CD14-positive monocyte (primary cell): ENCODE measurements at regions not wholly inside any gene's neighbourhood (a gene's known extent, or its start where the extent isn't known, plus 50 kb on each side); places are given as distances from the start of the nearest gene placed in this dataset.

Source experiments
- DNase-seq, 3 donors: peaks; one replicate each; pipeline ENCODE4 v3.0.0-alpha.2; 2011 to 2022
- H2AFZ ChIP-seq: 2 replicates; pipeline ENCODE4 v1.6.0; 2012; ENCODE audit warnings: mild to moderate bottlenecking, low read depth, low read length, inconsistent platforms; ENCODE audit not compliant: insufficient read depth, poor library complexity, severe bottlenecking
- H3K27ac ChIP-seq, 2 donors: 1 replicate in 1 of 2; 2 replicates in 1 of 2; pipeline ENCODE4 v1.5.1; 2012 to 2013; ENCODE audit warnings: low read length in 2 of 2, control low read depth in 1 of 2, inconsistent platforms in 1 of 2, low read depth in 1 of 2, mild to moderate bottlenecking in 1 of 2
- H3K27me3 ChIP-seq, 2 donors: one replicate each; pipeline versions ENCODE4 v1.6.0 to v1.6.1; 2011 to 2013; ENCODE audit warnings: low read length in 2 of 2; ENCODE audit not compliant: control insufficient read depth in 2 of 2, insufficient read depth in 2 of 2
- H3K36me3 ChIP-seq, 2 donors: replicated peaks in 1 of 2; 1 replicate in 1 of 2; 2 replicates in 1 of 2; pipeline versions ENCODE4 v1.5.1 to v1.6.1; 2012 to 2013; ENCODE audit warnings: low read length in 2 of 2, control low read depth in 1 of 2, inconsistent platforms in 1 of 2, mild to moderate bottlenecking in 1 of 2; ENCODE audit not compliant: insufficient read depth in 2 of 2, control insufficient read depth in 1 of 2
- H3K4me1 ChIP-seq, 2 donors: 1 replicate in 1 of 2; 2 replicates in 1 of 2; pipeline versions ENCODE4 v1.5.1 to v1.6.1; 2012 to 2013; ENCODE audit warnings: low read length in 2 of 2, control low read depth in 1 of 2, inconsistent platforms in 1 of 2, mild to moderate bottlenecking in 1 of 2, moderate library complexity in 1 of 2; ENCODE audit not compliant: insufficient read depth in 2 of 2, control insufficient read depth in 1 of 2
- H3K4me2 ChIP-seq: replicated peaks from 2 replicates; pipeline ENCODE3; 2012; ENCODE audit warnings: low read length, moderate library complexity, mild to moderate bottlenecking; ENCODE audit not compliant: poor library complexity, severe bottlenecking; ENCODE audit errors: extremely low read depth
- H3K4me3 ChIP-seq, 3 experiments: fragments of 200-600 bp in 1 of 3; sonication (generic) in 1 of 3; replicated peaks in 1 of 3; 1 replicate in 2 of 3; 2 replicates in 1 of 3; pipeline ENCODE4 v1.5.1; 2011 to 2013; ENCODE audit warnings: low read length in 3 of 3, mild to moderate bottlenecking in 3 of 3, control low read depth in 2 of 3, low read depth in 2 of 3, inconsistent platforms in 1 of 3, moderate library complexity in 1 of 3
- H3K79me2 ChIP-seq: 2 replicates; pipeline ENCODE4 v1.6.0; 2012; ENCODE audit warnings: mild to moderate bottlenecking, control low read depth, inconsistent platforms, low read length, moderate library complexity; ENCODE audit not compliant: insufficient read depth
- H3K9ac ChIP-seq: 2 replicates; pipeline ENCODE4 v1.6.0; 2017; ENCODE audit warnings: low read length, mild to moderate bottlenecking; ENCODE audit not compliant: insufficient read depth, poor library complexity, severe bottlenecking
- H3K9me3 ChIP-seq, 2 donors: replicated peaks in 1 of 2; 1 replicate in 1 of 2; 2 replicates in 1 of 2; pipeline versions ENCODE4 v1.5.1 to v1.6.1; 2012 to 2013; ENCODE audit warnings: low read length in 2 of 2, control low read depth in 1 of 2; ENCODE audit not compliant: control insufficient read depth in 1 of 2, insufficient read depth in 1 of 2
- H4K20me1 ChIP-seq: 2 replicates; pipeline ENCODE4 v1.6.0; 2012; ENCODE audit warnings: mild to moderate bottlenecking, low read length, control low read depth, moderate library complexity; ENCODE audit not compliant: insufficient read depth
- H3K27ac Mint-ChIP-seq, 7 donors: one replicate each; pipeline ENCODE4 v1.8.0; 2020; ENCODE audit warnings: mild to moderate bottlenecking in 7 of 7, mixed read lengths in 7 of 7, moderate library complexity in 6 of 7, inconsistent platforms in 2 of 7
- H3K27me3 Mint-ChIP-seq, 3 donors: one replicate each; pipeline ENCODE4 v1.8.0; 2021 to 2022; ENCODE audit warnings: low read depth in 3 of 3, mild to moderate bottlenecking in 3 of 3, mixed read lengths in 3 of 3, moderate library complexity in 3 of 3, inconsistent platforms in 1 of 3
- H3K36me3 Mint-ChIP-seq, 2 donors: one replicate each; pipeline ENCODE4 v1.8.0; 2020; ENCODE audit warnings: mixed read lengths in 2 of 2, inconsistent platforms in 1 of 2, mild to moderate bottlenecking in 1 of 2
- H3K4me1 Mint-ChIP-seq: one replicate; pipeline ENCODE4 v1.8.0; 2020; ENCODE audit warnings: mild to moderate bottlenecking, mixed read lengths
- H3K4me3 Mint-ChIP-seq, 2 donors: one replicate each; pipeline ENCODE4 v1.8.0; 2020; ENCODE audit warnings: mild to moderate bottlenecking in 2 of 2, mixed read lengths in 2 of 2, moderate library complexity in 1 of 2
- H3K9me3 Mint-ChIP-seq, 7 donors: one replicate each; pipeline ENCODE4 v1.8.0; 2020 to 2022; ENCODE audit warnings: mixed read lengths in 7 of 7, mild to moderate bottlenecking in 6 of 7, moderate library complexity in 6 of 7, inconsistent platforms in 2 of 7
- WGBS: methylation state at CpG from one replicate; pipeline ENCODE4 v1.1.5; 2013; ENCODE audit warnings: missing lambda C conversion rate; ENCODE audit not compliant: insufficient coverage; 5-methylcytosine and 5-hydroxymethylcytosine counted together
- intact Hi-C, 2 donors: fragments of 100-400 bp; cut with micrococcal nuclease; formaldehyde crosslinking; loops; one replicate each; pipeline versions ENCODE4 v1.15.0 to v1.15.1; 2023
- TF ChIP-seq, protein P1 (sequence below): fragments of 200-600 bp; IDR thresholded peaks from one replicate; pipeline ENCODE4 v1.8.0; 2022; ENCODE audit warnings: antibody characterized with exemption, mild to moderate bottlenecking

DNA sequence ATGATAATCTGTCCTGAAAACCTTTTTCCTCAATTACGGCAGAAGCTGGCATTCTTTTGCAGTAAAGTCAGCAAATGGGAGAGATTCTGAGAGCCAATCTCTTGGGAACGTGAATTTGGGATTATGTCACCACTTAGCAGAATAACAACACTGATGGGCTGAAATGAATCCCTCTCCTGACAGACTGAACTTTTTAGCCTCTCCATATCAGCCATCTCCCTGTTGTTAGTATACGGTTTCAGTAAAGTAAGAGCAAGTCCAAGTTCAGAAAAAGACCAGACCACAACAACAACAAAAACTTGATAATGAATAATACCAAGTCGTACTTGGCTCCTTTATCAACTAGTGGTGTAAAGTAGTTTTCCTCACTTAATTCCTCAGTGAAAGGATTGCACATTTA lies 1048.8 kb downstream of the GATA3 start:
- H3K36me3 ChIP-seq: no peaks in the 10 kb centered on the region
- no peaks in the 10 kb centered on the region for H4K20me1 ChIP-seq
- intact Hi-C loops: no loop called here
- H3K36me3 Mint-ChIP-seq: no peaks in the 10 kb centered on the region
- no peaks in the 10 kb centered on the region for H3K9me3 Mint-ChIP-seq
- no peaks in the 10 kb centered on the region for H3K9me3 ChIP-seq
- no peaks in the 10 kb centered on the region for H3K4me1 Mint-ChIP-seq
- TF ChIP-seq, protein P1, sequence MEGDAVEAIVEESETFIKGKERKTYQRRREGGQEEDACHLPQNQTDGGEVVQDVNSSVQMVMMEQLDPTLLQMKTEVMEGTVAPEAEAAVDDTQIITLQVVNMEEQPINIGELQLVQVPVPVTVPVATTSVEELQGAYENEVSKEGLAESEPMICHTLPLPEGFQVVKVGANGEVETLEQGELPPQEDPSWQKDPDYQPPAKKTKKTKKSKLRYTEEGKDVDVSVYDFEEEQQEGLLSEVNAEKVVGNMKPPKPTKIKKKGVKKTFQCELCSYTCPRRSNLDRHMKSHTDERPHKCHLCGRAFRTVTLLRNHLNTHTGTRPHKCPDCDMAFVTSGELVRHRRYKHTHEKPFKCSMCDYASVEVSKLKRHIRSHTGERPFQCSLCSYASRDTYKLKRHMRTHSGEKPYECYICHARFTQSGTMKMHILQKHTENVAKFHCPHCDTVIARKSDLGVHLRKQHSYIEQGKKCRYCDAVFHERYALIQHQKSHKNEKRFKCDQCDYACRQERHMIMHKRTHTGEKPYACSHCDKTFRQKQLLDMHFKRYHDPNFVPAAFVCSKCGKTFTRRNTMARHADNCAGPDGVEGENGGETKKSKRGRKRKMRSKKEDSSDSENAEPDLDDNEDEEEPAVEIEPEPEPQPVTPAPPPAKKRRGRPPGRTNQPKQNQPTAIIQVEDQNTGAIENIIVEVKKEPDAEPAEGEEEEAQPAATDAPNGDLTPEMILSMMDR: no peak
- no peak overlapping the region for H3K4me3 Mint-ChIP-seq
- H2AFZ ChIP-seq: no peak overlapping the region
- 100% methylated on average over 1 of the region's 4 CpGs for WGBS
- DNase-seq: no peak
- H3K4me3 ChIP-seq: no peak overlapping the region
- H3K4me2 ChIP-seq: no peak overlapping the region
- no peak overlapping the region for H3K27ac ChIP-seq
- peaks cover 0 to 1% (median 0%) of the 10 kb centered on the region in 3 donors for H3K27me3 Mint-ChIP-seq
- no peak overlapping the region for H3K9ac ChIP-seq
- H3K27me3 ChIP-seq: no peaks in the 10 kb centered on the region
- no peak overlapping the region for H3K27ac Mint-ChIP-seq
- H3K4me1 ChIP-seq: no peaks in the 10 kb centered on the region
- H3K79me2 ChIP-seq: no peaks in the 10 kb centered on the region

DNA sequence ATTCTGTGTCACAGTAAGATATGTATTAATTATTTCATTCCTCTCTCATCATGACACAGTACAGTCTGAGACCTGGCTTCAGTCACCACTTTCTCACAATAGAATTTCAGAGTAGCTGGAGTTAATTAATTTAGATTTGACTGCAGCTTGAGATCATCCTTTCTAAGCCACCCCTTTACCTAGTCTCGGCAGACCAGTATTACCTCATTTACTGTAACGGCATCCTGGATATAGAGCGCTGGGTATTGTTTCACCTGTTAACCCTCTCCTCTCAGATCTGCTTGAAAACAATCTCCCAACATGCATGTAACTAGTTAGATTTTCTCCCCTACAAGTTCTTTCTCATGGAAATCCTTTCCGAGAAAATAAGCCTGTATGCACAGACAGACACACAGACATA lies 1057.5 kb downstream of the GATA3 start:
- Histone ChIP-seq H3K9me3 (no peaks in the 10 kb centered on the region), H3K27ac (no peak overlapping the region), H3K79me2 (no peaks in the 10 kb centered on the region), H3K27me3 (no peaks in the 10 kb centered on the region), H2AFZ (no peak overlapping the region), H3K4me3 (no peak overlapping the region), H3K4me2 (no peak overlapping the region), H3K36me3 (no peaks in the 10 kb centered on the region), H3K4me1 (no peaks in the 10 kb centered on the region), H3K9ac (no peak overlapping the region), H4K20me1 (no peaks in the 10 kb centered on the region)
- Mint-ChIP-seq H3K4me1 (no peaks in the 10 kb centered on the region), H3K9me3 (peaks cover 0 to 3% (median 0%) of the 10 kb centered on the region in 7 donors), H3K4me3 (no peak overlapping the region), H3K27ac (no peak overlapping the region), H3K27me3 (peaks cover 0 to 2% (median 0%) of the 10 kb centered on the region in 3 donors), H3K36me3 (no peaks in the 10 kb centered on the region)
- WGBS: 100% methylated on average over 2 of the region's 4 CpGs
- DNase-seq: no peak
- TF ChIP-seq, protein P1: no peak
- intact Hi-C loops: no loop called here
